ENCODE measurements at regions not wholly inside any gene's neighbourhood (a gene's known extent, or its start where the extent isn't known, plus 50 kb on each side); places are given as distances from the start of the nearest gene placed in this dataset.

DNA sequence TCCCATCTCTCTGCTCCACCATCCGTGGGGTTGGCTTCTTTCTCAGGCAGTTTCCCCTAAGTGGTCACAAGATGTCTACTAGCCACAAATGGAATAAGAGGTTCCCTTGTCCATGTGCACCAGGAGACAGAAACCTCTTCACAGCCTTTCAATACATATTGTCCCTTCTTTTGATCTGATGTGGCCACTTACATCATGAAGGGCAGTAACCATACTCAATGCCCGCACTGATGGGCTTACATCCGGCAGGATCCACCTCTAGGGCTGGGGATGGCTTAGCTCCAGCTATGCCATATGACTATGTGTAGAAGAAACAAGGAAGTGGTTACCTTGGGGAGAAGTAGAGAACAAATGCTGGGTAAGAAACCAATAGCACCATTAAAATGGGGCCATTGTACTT is 64.4 kb downstream of the PLEKHG1 start:
- TF ChIP-seq RARB (CRISPR knock-in tag; IDR thresholded peaks at IDR 0.05), result no peak
- TF ChIP-seq, protein P1, sequence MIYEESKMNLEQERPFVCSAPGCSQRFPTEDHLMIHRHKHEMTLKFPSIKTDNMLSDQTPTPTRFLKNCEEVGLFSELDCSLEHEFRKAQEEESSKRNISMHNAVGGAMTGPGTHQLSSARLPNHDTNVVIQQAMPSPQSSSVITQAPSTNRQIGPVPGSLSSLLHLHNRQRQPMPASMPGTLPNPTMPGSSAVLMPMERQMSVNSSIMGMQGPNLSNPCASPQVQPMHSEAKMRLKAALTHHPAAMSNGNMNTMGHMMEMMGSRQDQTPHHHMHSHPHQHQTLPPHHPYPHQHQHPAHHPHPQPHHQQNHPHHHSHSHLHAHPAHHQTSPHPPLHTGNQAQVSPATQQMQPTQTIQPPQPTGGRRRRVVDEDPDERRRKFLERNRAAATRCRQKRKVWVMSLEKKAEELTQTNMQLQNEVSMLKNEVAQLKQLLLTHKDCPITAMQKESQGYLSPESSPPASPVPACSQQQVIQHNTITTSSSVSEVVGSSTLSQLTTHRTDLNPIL (CRISPR knock-in tag; IDR thresholded peaks at IDR 0.05; ENCODE audit: low read depth), result no peak
- TF ChIP-seq ZFP30 (CRISPR knock-in tag; IDR thresholded peaks at IDR 0.05), result no peak
- no peak for TF ChIP-seq OSR1 (CRISPR knock-in tag; IDR thresholded peaks at IDR 0.05)
- no peak for TF ChIP-seq BACH2 (CRISPR knock-in tag; IDR thresholded peaks at IDR 0.05; ENCODE audit: borderline replicate concordance)
- TF ChIP-seq, protein P2, sequence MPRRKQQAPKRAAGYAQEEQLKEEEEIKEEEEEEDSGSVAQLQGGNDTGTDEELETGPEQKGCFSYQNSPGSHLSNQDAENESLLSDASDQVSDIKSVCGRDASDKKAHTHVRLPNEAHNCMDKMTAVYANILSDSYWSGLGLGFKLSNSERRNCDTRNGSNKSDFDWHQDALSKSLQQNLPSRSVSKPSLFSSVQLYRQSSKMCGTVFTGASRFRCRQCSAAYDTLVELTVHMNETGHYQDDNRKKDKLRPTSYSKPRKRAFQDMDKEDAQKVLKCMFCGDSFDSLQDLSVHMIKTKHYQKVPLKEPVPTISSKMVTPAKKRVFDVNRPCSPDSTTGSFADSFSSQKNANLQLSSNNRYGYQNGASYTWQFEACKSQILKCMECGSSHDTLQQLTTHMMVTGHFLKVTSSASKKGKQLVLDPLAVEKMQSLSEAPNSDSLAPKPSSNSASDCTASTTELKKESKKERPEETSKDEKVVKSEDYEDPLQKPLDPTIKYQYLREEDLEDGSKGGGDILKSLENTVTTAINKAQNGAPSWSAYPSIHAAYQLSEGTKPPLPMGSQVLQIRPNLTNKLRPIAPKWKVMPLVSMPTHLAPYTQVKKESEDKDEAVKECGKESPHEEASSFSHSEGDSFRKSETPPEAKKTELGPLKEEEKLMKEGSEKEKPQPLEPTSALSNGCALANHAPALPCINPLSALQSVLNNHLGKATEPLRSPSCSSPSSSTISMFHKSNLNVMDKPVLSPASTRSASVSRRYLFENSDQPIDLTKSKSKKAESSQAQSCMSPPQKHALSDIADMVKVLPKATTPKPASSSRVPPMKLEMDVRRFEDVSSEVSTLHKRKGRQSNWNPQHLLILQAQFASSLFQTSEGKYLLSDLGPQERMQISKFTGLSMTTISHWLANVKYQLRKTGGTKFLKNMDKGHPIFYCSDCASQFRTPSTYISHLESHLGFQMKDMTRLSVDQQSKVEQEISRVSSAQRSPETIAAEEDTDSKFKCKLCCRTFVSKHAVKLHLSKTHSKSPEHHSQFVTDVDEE (CRISPR knock-in tag; IDR thresholded peaks at IDR 0.05), result no peak
- no peak for TF ChIP-seq ZFP3 (CRISPR knock-in tag; IDR thresholded peaks at IDR 0.05)
- no peak for TF ChIP-seq SNAI2 (CRISPR knock-in tag; IDR thresholded peaks at IDR 0.05)
- no peak for TF ChIP-seq PPARA (CRISPR knock-in tag; IDR thresholded peaks at IDR 0.05; ENCODE audit: borderline replicate concordance)
- TF ChIP-seq, protein P3, sequence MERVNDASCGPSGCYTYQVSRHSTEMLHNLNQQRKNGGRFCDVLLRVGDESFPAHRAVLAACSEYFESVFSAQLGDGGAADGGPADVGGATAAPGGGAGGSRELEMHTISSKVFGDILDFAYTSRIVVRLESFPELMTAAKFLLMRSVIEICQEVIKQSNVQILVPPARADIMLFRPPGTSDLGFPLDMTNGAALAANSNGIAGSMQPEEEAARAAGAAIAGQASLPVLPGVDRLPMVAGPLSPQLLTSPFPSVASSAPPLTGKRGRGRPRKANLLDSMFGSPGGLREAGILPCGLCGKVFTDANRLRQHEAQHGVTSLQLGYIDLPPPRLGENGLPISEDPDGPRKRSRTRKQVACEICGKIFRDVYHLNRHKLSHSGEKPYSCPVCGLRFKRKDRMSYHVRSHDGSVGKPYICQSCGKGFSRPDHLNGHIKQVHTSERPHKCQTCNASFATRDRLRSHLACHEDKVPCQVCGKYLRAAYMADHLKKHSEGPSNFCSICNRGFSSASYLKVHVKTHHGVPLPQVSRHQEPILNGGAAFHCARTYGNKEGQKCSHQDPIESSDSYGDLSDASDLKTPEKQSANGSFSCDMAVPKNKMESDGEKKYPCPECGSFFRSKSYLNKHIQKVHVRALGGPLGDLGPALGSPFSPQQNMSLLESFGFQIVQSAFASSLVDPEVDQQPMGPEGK (CRISPR knock-in tag; IDR thresholded peaks at IDR 0.05; ENCODE audit: borderline replicate concordance), result no peak
- TF ChIP-seq ARNTL (CRISPR knock-in tag; IDR thresholded peaks at IDR 0.05; ENCODE audit: borderline replicate concordance, low read depth), result no peak

Measured in SK-N-SH treated with all-trans-retinoic acid at 6 μM for 48 hours (cell line).